Heart right ventricle (tissue), 16 donors: ENCODE measurements at regions not wholly inside any gene's neighbourhood (a gene's known extent, or its start where the extent isn't known, plus 50 kb on each side); places are given as distances from the start of the nearest gene placed in this dataset.

Experiments used
- ATAC-seq, 8 donors: fragments of 200-7000 bp; cut with Tn5 transposase; one replicate each; pipeline ENCODE4 v1.9.1; 2020; ENCODE audit warnings: mild to moderate bottlenecking in 8 of 8, moderate library complexity in 8 of 8, moderate number of reproducible peaks in 1 of 8
- DNase-seq, 2 donors: peaks; one replicate each; pipeline ENCODE4 v3.0.0-alpha.2; 2020
- H3K27ac ChIP-seq, 10 donors: fragments of 200-600 bp; sonication (generic) in 2 of 10; one replicate each; pipeline versions ENCODE4 v1.5.0 to v1.8.0; 2020 to 2022; ENCODE audit warnings: mild to moderate bottlenecking in 3 of 10
- H3K27me3 ChIP-seq, 7 donors: fragments of 200-600 bp; one replicate each; pipeline ENCODE4 v1.8.0; 2021 to 2022; ENCODE audit warnings: mild to moderate bottlenecking in 2 of 7
- H3K36me3 ChIP-seq, 9 donors: fragments of 200-600 bp; sonication (generic) in 1 of 9; one replicate each; pipeline versions ENCODE4 v1.5.0 to v1.8.0; 2020 to 2022; ENCODE audit warnings: mild to moderate bottlenecking in 2 of 9
- H3K4me1 ChIP-seq, 9 donors: fragments of 200-600 bp; sonication (generic) in 1 of 9; one replicate each; pipeline versions ENCODE4 v1.5.0 to v1.8.0; 2020 to 2022; ENCODE audit warnings: mild to moderate bottlenecking in 4 of 9
- H3K4me3 ChIP-seq, 10 donors: fragments of 200-600 bp; sonication (generic) in 2 of 10; one replicate each; pipeline versions ENCODE4 v1.5.0 to v1.8.0; 2020 to 2022; ENCODE audit warnings: mild to moderate bottlenecking in 7 of 10, moderate library complexity in 2 of 10
- H3K9me3 ChIP-seq, 11 donors: fragments of 200-600 bp in 10 of 11; sonication (generic) in 2 of 11; one replicate each; pipeline versions ENCODE4 v1.5.0 to v1.8.0; 2013 to 2022; ENCODE audit warnings: mild to moderate bottlenecking in 2 of 11, control low read depth in 1 of 11, moderate library complexity in 1 of 11
- WGBS, 2 donors: extraction: QIAGEN DNeasy Blood & Tissue Kit; methylation state at CpG; one replicate each; pipeline ENCODE4 v1.1.7; 2013; ENCODE audit warnings: inconsistent platforms in 1 of 2; 5-methylcytosine and 5-hydroxymethylcytosine counted together
- intact Hi-C, 10 donors: fragments of 100-400 bp; cut with DNase I; formaldehyde crosslinking; loops; one replicate each; pipeline versions ENCODE4 v1.11.1 to v1.14.2; 2022
- TF ChIP-seq, protein P1 (sequence below), 9 donors: fragments of 200-600 bp; sonication (generic) in 2 of 9; IDR thresholded peaks; one replicate each; pipeline versions ENCODE4 v1.5.0 to v1.8.0; 2021 to 2022; ENCODE audit warnings: antibody characterized with exemption in 9 of 9, mild to moderate bottlenecking in 5 of 9, moderate library complexity in 1 of 9
- donor health status: Arrhythmogenic right ventricular cardiomyopathy.
- donor health status: ischemic (EF 13 %, LVEDD 7.1; RV severe dilation, severe dysfunction).
- donor health status: healthy with polysubstance abuse.
- donor health status: DM: no; HTN: yes; CAD: no.
- donor health status: DM: no; HTN: no; CAD: no.
- donor health status: ischemic (EF 25% LVEDD 6.9; RV normal size, moderate dysfunction).
- donor health status: ischemic (EF 25% LVEDD 5.7; RV mildly dilated, moderate dysfunction).
- donor health status: healthy.
- donor health status: DM: yes; HTN: yes; CAD: no.
- donor health status: Ischemic cardiomyopathy.
- donor health status: ischemic (EF 35%, LVEDD 5.7; RV mildly dilated, moderate dysfunction).
- donor health status: nonischemic (EF 11% LVEDD 7.7; RV severe dilation, severe dysfunction).
- donor health status: DM: yes; HTN: yes; CAD: no.
- donor health status: PGD.
- donor health status: ischemic (EF 29% LVEDD 5.4; RV normal size, mild dysfunction).
- donor health status: nonischemic (EF 23%, LVEDD 6.1; RV moderate dilation, normal function).

DNA sequence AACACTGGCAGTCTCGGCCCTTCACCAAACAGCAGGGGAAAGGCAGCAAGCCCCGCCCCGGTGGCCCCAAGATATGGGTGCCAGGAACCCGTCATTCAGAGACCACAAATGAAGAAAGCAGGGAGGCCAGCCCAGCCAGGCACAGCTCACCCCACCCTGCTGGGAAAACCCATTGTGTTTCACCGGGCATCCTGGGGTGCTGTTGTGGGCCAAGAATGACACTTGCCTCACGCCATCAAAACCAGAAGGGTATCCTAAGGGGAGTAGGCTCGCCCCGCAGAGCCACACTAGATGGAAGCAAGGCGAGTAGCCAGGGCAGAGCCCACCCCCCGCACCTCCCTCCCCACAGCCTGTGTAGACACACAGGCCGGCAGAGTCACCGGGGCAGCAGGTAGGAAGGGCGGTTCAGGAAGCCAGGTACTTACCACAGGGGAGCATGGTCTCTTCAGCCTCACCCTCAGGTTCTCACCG lies 72.5 kb upstream of the KCNMA1 start:
- Histone ChIP-seq H3K9me3 (no peaks in the 10 kb centered on the region), H3K36me3 (no peaks in the 10 kb centered on the region), H3K4me3 (no peak overlapping the region), H3K4me1 (peaks cover 0 to 9% (median 5%) of the 10 kb centered on the region in 9 donors), H3K27me3 (peaks cover 0 to 62% (median 45%) of the 10 kb centered on the region in 7 donors), H3K27ac (no peak overlapping the region)
- DNase-seq (no peak), ATAC-seq (peak in 1 of 8 donors; percentile 43)
- 51 to 53% methylated on average over 14 of the region's 14 CpGs for WGBS, 2 donors
- TF ChIP-seq, protein P1, sequence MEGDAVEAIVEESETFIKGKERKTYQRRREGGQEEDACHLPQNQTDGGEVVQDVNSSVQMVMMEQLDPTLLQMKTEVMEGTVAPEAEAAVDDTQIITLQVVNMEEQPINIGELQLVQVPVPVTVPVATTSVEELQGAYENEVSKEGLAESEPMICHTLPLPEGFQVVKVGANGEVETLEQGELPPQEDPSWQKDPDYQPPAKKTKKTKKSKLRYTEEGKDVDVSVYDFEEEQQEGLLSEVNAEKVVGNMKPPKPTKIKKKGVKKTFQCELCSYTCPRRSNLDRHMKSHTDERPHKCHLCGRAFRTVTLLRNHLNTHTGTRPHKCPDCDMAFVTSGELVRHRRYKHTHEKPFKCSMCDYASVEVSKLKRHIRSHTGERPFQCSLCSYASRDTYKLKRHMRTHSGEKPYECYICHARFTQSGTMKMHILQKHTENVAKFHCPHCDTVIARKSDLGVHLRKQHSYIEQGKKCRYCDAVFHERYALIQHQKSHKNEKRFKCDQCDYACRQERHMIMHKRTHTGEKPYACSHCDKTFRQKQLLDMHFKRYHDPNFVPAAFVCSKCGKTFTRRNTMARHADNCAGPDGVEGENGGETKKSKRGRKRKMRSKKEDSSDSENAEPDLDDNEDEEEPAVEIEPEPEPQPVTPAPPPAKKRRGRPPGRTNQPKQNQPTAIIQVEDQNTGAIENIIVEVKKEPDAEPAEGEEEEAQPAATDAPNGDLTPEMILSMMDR (IDR thresholded peaks at IDR 0.05): no peak
- intact Hi-C loops: loop anchor here in 9 of 10 donors (2.0 to 10.0 kb wide), 4 partner anchors 535 to 545 kb away; no protein-coding TSS in a partner anchor

DNA sequence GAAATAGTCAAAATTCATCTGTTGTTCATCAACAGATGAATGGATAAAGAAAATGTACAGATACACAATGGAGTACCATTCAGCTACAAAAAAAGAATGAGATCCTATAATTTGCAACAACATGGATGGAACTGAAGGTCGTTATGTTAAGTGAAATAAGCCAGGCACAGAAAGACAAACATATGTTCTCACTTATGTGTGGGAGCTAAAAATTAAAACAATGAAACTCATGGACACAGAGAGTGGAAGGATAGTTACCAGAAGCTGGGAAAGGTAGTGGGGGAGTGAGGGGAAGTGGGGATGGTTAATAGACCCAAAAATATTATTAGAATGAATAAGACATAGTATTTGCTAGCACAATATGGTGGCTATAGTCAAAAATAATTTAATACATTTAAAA lies 70.0 kb upstream of the KCNMA1 start:
- peaks cover 0 to 51% (median 33%) of the 10 kb centered on the region in 7 donors for H3K27me3 ChIP-seq
- H3K27ac ChIP-seq: no peak overlapping the region
- H3K36me3 ChIP-seq: no peaks in the 10 kb centered on the region
- H3K4me3 ChIP-seq: no peak overlapping the region
- ATAC-seq: no peak
- TF ChIP-seq, protein P1 (IDR thresholded peaks at IDR 0.05): no peak
- no peaks in the 10 kb centered on the region for H3K9me3 ChIP-seq
- WGBS, 2 donors: 34 to 52% methylated on average over 1 of the region's 1 CpG
- H3K4me1 ChIP-seq: peaks cover 0 to 9% (median 5%) of the 10 kb centered on the region in 9 donors
- intact Hi-C loops: loop anchor here in 1 of 10 donors (10.0 kb wide), 1 partner anchor 1793 kb away; no protein-coding TSS in a partner anchor
- DNase-seq: no peak

DNA sequence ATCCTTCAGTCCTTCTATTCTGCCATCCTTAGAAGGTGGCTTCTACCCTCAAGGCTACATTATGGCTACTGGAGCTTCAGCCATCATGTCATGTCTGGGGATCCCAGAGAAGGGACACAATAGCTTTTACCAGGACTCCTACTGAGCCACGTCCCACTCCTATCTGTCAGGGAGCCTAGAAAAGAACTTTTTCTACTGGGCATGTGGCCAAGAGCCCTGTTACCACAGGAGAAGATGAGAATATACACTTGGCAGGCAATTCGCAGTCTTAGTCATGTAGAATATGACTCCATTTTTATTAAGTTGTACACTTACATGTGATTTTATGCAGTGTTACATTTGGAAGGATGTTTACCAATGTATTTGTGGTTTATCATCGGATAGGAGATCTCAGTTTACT lies 64.6 kb upstream of the KCNMA1 start:
- H3K27me3 ChIP-seq: peaks cover 0 to 31% (median 9%) of the 10 kb centered on the region in 7 donors
- intact Hi-C loops: loop anchor here in 1 of 10 donors (10.0 kb wide), 1 partner anchor 1787 kb away; no protein-coding TSS in a partner anchor
- H3K4me3 ChIP-seq: no peak overlapping the region
- H3K4me1 ChIP-seq: no peaks in the 10 kb centered on the region
- H3K36me3 ChIP-seq: no peaks in the 10 kb centered on the region
- no peaks in the 10 kb centered on the region for H3K9me3 ChIP-seq
- H3K27ac ChIP-seq: no peak overlapping the region
- TF ChIP-seq, protein P1 (IDR thresholded peaks at IDR 0.05): no peak
- DNase-seq (no peak), ATAC-seq (no peak)
- WGBS, 2 donors: 44 to 47% methylated on average over 3 of the region's 3 CpGs

DNA sequence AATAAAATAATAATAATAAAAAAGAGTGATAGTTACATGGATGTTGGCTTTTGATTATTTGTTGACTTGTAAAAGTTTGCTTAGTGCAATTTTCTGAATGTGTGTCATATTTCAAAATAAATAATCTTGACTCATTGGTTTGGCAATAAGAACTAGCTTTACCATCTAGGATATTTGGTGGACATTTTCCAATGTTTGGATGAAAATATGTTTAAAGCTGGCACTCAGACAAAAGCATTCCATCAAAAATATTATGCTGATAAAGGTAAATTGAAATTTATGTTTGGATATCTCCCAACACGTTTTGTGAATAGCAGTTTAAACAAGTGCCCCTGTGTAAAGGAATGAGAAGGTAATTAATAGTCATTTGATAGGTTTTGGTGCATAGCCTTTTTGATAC lies 62.5 kb upstream of the KCNMA1 start:
- no peak overlapping the region for H3K27ac ChIP-seq
- H3K27me3 ChIP-seq: peaks cover 0 to 31% (median 5%) of the 10 kb centered on the region in 7 donors
- ATAC-seq: no peak
- intact Hi-C loops: loop anchor here in 1 of 10 donors (10.0 kb wide), 1 partner anchor 1785 kb away; no protein-coding TSS in a partner anchor
- no peaks in the 10 kb centered on the region for H3K36me3 ChIP-seq
- H3K4me1 ChIP-seq: no peaks in the 10 kb centered on the region
- TF ChIP-seq, protein P1 (IDR thresholded peaks at IDR 0.05): no peak
- 55 to 56% methylated on average over 1 of the region's 1 CpG for WGBS, 2 donors
- H3K4me3 ChIP-seq: no peak overlapping the region
- DNase-seq: no peak
- no peaks in the 10 kb centered on the region for H3K9me3 ChIP-seq
